MG63 (cell line): ENCODE measurements at regions not wholly inside any gene's neighbourhood (a gene's known extent, or its start where the extent isn't known, plus 50 kb on each side); places are given as distances from the start of the nearest gene placed in this dataset.
A peak's percentile ranks its signal among the peaks of the same experiment; 100 is the strongest.

Source experiments
- DNase-seq: peaks from one replicate; pipeline ENCODE4 v3.0.0-alpha.2; 2020
- H3K27me3 ChIP-seq: fragments of 250-450 bp; sonication (Bioruptor Pico); 2 replicates; pipeline ENCODE4 v1.5.1; 2020; ENCODE audit warnings: mild to moderate bottlenecking, moderate library complexity
- H3K36me3 ChIP-seq: fragments of 250-450 bp; sonication (Bioruptor Pico); 2 replicates; pipeline ENCODE4 v1.5.1; 2020; ENCODE audit warnings: mild to moderate bottlenecking, moderate library complexity
- H3K4me3 ChIP-seq: fragments of 250-450 bp; sonication (Bioruptor Pico); 2 replicates; pipeline ENCODE4 v1.5.1; 2020; ENCODE audit warnings: mild to moderate bottlenecking, moderate library complexity
- H3K9me3 ChIP-seq: fragments of 250-450 bp; sonication (Bioruptor Pico); 2 replicates; pipeline ENCODE4 v1.5.1; 2020; ENCODE audit warnings: mild to moderate bottlenecking, moderate library complexity

- Histone ChIP-seq H3K27me3 (no peaks in the 10 kb centered on the region), H3K36me3 (no peaks in the 10 kb centered on the region)
Measured at GRCh38 chr6:10268611-10269310, 146.1 kb downstream of the TFAP2A start.

DNA sequence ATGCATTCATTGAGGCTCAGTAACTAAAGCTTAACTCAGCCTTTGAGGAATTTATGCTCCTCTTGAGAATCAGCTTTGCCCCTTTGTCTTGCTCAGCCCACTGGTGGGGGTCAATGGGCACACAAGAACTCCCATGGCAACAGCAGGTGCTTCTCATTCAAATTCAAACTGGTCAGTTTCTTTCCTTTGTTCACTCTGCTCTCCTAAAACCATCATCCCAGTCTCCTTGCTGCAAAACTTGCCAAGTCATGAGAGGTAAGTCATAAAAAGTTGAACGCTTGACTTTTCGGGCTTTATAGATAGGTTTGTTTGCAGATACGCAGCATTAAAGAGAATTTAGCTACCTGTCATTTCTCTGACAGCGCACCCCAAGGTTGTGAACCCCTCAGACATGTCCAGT lies 146.8 kb downstream of the TFAP2A start:
- H3K27me3 ChIP-seq, result no peaks in the 10 kb centered on the region
- H3K4me3 ChIP-seq, result no peak overlapping the region
- no peak for DNase-seq

More at GRCh38 chr6:10268611-10269310, 146.1 kb downstream of the TFAP2A start:
- DNase-seq, result no peak
- Histone ChIP-seq H3K4me3 (no peak overlapping the region), H3K9me3 (peaks cover 4% of the 10 kb centered on the region; the same call in 1 of the 2 replicates)

GRCh38 chr6:10266462-10266861 lies 148.4 kb downstream of the TFAP2A start:
- Histone ChIP-seq H3K9me3 (peaks cover 4% of the 10 kb centered on the region; the same call in 1 of the 2 replicates), H3K36me3 (no peaks in the 10 kb centered on the region), H3K27me3 (no peaks in the 10 kb centered on the region), H3K4me3 (no peak overlapping the region)
- DNase-seq, result no peak

More for the DNA sequence above, 146.8 kb downstream of the TFAP2A start:
- no peaks in the 10 kb centered on the region for H3K36me3 ChIP-seq
- peaks cover 4% of the 10 kb centered on the region; the same call in 1 of the 2 replicates for H3K9me3 ChIP-seq

DNA sequence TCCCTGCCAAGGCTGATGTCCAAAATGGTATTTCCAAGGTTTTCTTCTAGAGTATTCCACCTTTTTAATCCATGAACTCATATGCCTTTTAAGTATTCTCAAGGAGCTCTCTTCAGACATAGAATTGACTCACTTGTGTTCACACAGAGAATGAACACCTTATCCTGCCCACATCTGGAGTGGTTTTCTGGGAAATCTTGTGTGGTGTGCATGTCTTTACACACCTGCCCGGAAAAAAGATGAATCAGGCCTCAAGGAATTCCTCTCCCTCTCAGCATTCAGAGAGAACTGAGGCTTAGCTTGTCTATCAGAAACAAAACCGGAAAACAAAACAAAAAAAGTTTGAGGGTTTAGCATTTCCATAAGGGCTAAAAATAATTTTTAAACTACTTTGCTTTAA lies 148.8 kb downstream of the TFAP2A start:
- Histone ChIP-seq H3K36me3 (no peaks in the 10 kb centered on the region), H3K27me3 (no peaks in the 10 kb centered on the region), H3K9me3 (peaks cover 4% of the 10 kb centered on the region; the same call in 1 of the 2 replicates), H3K4me3 (no peak overlapping the region)
- no peak for DNase-seq

DNA sequence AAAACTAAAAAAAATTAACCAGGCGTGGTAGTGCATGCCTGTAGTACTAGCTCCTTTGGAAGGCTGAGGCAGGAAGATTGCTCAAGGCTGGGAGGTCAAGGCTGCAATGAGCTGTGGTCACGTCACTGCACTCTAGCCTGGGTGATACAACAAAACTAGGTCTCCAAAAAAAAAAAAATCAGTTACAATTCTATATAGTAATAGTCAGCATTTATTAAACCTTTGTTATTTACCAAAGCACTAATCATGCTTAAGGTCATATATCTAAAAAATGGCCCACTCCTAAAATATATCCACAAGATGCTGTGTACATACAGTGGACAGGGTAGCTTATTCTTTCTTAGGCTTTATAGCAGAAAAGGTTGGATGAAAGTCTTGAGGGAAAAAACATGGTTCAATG lies 152.4 kb downstream of the TFAP2A start:
- DNase-seq, result no peak
- no peaks in the 10 kb centered on the region for H3K36me3 ChIP-seq
- H3K4me3 ChIP-seq, result no peak overlapping the region
- H3K9me3 ChIP-seq, result peaks cover 4% of the 10 kb centered on the region; the same call in 1 of the 2 replicates
- no peaks in the 10 kb centered on the region for H3K27me3 ChIP-seq

- DNase-seq, result no peak
Measured at GRCh38 chr6:10259671-10260070, 155.2 kb downstream of the TFAP2A start.

DNA sequence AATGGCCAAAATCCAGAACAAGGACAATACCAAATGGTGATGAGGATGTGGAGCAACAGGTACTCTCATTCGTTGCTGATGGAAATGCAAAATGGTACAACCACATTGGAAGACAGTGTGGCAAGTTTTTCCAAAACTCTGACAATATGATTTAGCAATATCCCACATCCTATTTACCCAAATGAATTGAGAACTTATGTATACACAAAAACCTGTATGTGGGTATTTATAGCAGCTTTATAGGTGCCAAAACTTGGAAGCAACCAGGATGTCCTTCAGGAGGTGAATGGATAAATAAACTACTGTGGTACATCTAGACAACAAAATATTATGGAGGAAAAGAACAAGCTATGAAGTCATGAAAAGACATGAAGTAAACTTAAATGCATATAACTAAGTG lies 156.5 kb downstream of the TFAP2A start:
- no peak overlapping the region for H3K4me3 ChIP-seq
- no peaks in the 10 kb centered on the region for H3K36me3 ChIP-seq
- no peaks in the 10 kb centered on the region for H3K27me3 ChIP-seq
- DNase-seq, result no peak
- H3K9me3 ChIP-seq, result peaks cover 11% of the 10 kb centered on the region

More at GRCh38 chr6:10259671-10260070, 155.2 kb downstream of the TFAP2A start:
- Histone ChIP-seq H3K4me3 (no peak overlapping the region), H3K36me3 (no peaks in the 10 kb centered on the region), H3K9me3 (peaks cover 11% of the 10 kb centered on the region), H3K27me3 (no peaks in the 10 kb centered on the region)

DNA sequence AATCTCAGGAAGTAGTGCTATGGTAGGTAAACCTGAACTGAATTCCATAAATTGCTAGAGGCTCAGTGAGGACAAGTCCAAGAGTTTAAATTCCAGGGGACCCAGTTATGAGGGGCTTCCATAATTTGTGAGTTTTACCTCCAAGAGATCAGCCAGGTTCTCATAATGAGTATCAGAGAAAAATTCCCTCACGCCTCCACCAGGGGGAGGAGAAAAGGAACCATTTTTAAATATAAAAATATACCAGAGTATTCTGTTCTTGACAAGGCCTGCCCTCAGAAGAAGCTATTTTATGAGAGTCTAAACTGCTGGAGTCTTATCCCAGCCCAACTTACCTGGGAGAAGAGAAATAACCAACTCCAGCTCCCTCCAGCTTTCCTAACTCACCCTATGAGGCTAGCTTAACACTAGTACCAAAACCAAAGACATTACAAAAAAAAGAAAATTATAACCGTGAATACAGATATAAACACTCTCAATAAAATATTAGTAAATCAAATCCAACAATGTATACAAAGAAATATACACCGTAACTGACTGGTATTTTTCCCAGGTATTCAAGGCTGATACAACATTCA lies 158.7 kb downstream of the TFAP2A start:
- no peaks in the 10 kb centered on the region for H3K27me3 ChIP-seq
- H3K36me3 ChIP-seq, result no peaks in the 10 kb centered on the region
- DNase-seq, result no peak
- H3K9me3 ChIP-seq, result peaks cover 11% of the 10 kb centered on the region
- H3K4me3 ChIP-seq, result no peak overlapping the region

DNA sequence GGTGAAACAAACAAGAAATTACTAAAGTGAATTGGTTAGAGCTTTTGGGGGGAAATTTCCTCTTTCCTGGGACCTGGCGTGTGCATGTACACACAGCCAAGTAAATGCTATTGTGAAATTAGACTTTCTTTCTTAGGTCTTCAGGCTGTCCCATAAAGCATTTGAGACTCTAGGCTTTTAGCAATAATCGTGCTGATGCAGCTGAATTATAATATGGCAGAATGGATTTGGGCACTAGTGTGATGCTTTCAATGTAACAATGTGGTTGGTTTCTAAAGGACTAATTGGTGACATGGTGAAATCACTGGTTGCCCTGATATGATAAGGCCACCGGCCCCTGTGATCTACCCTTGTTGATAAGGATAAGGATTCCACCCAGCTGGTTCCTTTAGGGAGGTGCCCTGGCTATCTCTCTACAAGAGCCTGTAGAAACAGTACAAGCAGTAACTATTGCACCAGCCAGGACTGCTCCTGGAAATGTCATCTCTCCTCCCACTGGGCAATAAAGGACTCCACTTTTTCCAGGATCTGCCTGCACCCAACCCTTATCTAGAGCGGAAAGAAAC lies 164.1 kb downstream of the TFAP2A start:
- Histone ChIP-seq H3K27me3 (no peaks in the 10 kb centered on the region), H3K36me3 (no peaks in the 10 kb centered on the region), H3K4me3 (no peak overlapping the region), H3K9me3 (no peaks in the 10 kb centered on the region)
- no peak for DNase-seq

GRCh38 chr6:10248378-10248843 lies 166.5 kb downstream of the TFAP2A start:
- DNase-seq, result peak; percentile 90
- no peaks in the 10 kb centered on the region for H3K36me3 ChIP-seq

DNA sequence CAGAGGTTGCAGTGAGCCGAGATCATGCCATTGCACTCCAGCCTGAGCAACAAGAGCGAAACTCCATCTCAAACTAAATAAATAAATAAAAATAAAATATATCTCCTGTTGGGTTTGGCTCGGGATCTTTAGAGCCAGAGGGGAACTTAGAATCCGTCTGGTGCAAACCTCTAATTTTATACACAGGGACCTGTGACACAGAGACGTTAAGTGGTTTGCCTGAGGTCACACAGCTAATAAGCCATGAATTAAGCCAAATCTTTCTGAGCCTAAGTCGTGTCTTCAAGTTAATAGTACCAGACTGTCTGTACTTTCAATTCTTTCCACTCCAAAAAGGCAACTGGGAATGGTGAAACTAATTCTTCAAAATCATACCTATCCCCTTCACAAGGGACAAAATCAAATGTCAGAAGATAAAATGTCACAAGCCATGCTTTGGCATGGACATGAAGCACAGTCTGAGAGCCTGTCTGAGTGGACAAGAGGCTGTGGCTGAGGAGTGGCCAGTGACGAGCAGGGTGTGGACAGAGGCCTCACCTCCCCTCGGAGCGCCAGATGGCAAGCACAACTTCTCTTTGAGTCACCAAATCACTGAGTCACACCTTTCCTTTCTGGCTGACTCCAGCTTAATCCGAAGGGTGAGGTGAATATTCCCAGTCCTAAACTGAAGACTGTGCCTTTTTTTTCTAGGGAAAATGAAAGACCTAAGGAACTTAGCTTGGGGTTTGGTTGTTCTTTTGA lies 177.4 kb downstream of the TFAP2A start:
- Histone ChIP-seq H3K4me3 (no peak overlapping the region), H3K36me3 (no peaks in the 10 kb centered on the region), H3K9me3 (no peaks in the 10 kb centered on the region), H3K27me3 (no peaks in the 10 kb centered on the region)
- peak; percentile 98 for DNase-seq

More at GRCh38 chr6:10248378-10248843, 166.5 kb downstream of the TFAP2A start:
- Histone ChIP-seq H3K9me3 (no peaks in the 10 kb centered on the region), H3K27me3 (no peaks in the 10 kb centered on the region), H3K4me3 (no peak overlapping the region)

GRCh38 chr6:10235344-10235743 lies 179.5 kb downstream of the TFAP2A start:
- Histone ChIP-seq H3K36me3 (no peaks in the 10 kb centered on the region), H3K9me3 (no peaks in the 10 kb centered on the region), H3K4me3 (no peak overlapping the region), H3K27me3 (no peaks in the 10 kb centered on the region)
- DNase-seq, result no peak

- Histone ChIP-seq H3K36me3 (no peaks in the 10 kb centered on the region), H3K4me3 (no peak overlapping the region), H3K9me3 (peaks cover 3% of the 10 kb centered on the region; the same call in 1 of the 2 replicates), H3K27me3 (no peaks in the 10 kb centered on the region)
- no peak for DNase-seq
Measured at GRCh38 chr6:10230531-10230930, 184.3 kb downstream of the TFAP2A start.

- Histone ChIP-seq H3K27me3 (no peaks in the 10 kb centered on the region), H3K4me3 (no peak overlapping the region), H3K36me3 (no peaks in the 10 kb centered on the region), H3K9me3 (peaks cover 3% of the 10 kb centered on the region; the same call in 1 of the 2 replicates)
- DNase-seq, result no peak
Measured at GRCh38 chr6:10223841-10224240, 191.0 kb downstream of the TFAP2A start.

DNA sequence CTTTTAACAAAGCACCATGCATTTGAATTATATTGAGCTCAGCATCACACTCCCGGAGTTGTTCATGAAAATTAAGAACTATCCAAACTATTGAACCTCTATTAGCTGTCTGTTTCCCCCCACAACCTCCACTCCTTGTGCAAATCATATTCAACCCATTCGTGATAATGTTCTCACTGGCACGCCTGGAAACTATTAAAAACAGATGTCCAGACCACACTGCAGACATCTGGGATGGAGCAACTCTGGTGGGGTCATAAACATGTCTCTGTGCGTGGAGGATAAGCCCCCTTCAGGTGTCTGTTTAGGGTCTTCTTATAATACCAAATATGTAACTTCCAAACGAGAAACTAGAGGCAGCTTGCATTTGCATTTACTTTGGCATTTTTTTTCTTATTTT lies 193.7 kb downstream of the TFAP2A start:
- Histone ChIP-seq H3K36me3 (no peaks in the 10 kb centered on the region), H3K9me3 (no peaks in the 10 kb centered on the region), H3K4me3 (no peak overlapping the region), H3K27me3 (no peaks in the 10 kb centered on the region)
- no peak for DNase-seq

DNA sequence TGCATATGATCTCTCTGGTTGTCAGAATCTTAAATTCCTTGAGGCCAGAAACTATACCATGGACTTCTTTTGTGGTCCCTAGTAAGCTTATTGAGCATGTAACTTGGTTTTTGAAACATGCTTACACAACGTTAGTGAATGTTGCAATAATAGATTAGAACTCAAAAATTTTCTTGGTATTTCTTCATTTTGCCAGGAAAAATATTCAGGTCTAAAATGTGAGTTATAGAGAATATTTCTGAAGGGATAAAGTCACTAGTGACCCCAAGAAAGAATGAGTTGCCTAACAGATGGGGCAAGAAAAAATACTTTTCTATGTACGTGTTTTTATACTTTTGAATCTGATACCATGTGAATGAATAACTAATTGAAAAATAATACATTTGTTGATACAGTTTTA lies 195.4 kb downstream of the TFAP2A start:
- no peak for DNase-seq
- Histone ChIP-seq H3K36me3 (no peaks in the 10 kb centered on the region), H3K4me3 (no peak overlapping the region)

DNA sequence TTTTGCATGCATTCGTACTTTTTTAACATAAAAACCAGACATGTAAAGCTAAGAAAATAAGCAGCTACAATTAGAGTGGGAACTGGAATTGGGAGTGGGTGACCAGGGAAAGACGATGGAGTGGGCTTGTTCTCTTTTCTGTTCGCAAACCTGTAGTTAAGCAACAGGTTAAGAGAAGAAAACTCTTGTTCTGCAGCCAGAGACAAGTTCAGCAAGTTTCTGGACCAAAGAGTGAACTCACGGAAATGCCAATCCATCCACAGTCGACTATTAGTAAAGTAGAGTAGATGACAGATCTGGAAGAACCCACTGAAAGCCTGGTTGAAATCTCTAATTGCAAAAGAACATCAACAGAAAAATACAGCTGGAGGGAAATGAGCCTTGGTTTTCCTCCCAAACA lies 197.8 kb downstream of the TFAP2A start:
- Histone ChIP-seq H3K4me3 (no peak overlapping the region), H3K9me3 (no peaks in the 10 kb centered on the region), H3K36me3 (no peaks in the 10 kb centered on the region), H3K27me3 (no peaks in the 10 kb centered on the region)
- no peak for DNase-seq

More for the DNA sequence above, 195.4 kb downstream of the TFAP2A start:
- no peaks in the 10 kb centered on the region for H3K9me3 ChIP-seq
- H3K27me3 ChIP-seq, result no peaks in the 10 kb centered on the region
